GM08714 (cell line): ENCODE measurements at regions not wholly inside any gene's neighbourhood (a gene's known extent, or its start where the extent isn't known, plus 50 kb on each side); places are given as distances from the start of the nearest gene placed in this dataset.

Experiments used
- H3K4me3 ChIP-seq: fragments of 200-500 bp; sonication (Bioruptor generic); 2 replicates; pipeline ENCODE4 v1.5.1; 2014; ENCODE audit warnings: mild to moderate bottlenecking, low read length, inconsistent platforms
- ZNF274 ChIP-seq: IDR thresholded peaks from 2 replicates; pipeline ENCODE4 v1.6.1; 2012; ENCODE audit warnings: mild to moderate bottlenecking, low read depth, low read length

DNA sequence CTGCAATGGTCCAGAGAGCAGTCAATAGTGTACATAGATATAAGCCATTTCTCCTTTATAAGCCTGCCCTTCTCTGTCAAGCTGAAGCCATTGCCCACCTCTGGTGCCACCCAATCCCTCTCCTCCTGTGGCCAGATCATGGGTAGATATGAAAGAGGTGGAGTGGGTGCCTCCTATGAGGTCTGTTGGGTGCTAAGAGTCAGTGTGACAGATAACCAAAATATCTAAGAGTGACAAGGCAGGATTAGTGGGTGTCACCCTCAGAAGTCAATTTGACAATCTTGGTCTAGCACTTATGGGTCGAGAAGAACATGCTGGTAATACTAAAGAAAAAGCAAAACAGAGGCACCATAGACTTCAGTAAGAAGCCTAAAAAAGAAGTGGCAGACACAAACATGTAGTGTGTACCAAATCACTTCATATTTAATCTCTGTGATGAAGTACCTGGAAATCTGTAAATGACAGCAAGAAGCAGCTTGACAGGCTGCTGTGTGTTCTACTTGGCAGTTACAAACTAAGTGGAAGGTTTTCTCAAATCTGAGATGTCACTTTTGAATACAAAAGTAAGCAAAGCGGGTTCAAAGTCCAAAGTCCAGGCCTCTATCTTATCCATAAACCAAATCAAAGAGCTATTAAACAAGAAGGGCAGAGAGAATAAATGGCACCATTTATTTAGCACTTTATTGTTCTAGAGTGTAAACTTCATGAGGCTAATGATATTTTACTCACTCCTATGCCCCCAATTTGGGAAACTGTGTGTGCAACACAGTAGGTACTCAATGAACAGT, 118.9 kb upstream of the EOMES start:
- TF ChIP-seq ZNF274 = no peak
- no peak overlapping the region for H3K4me3 ChIP-seq

DNA sequence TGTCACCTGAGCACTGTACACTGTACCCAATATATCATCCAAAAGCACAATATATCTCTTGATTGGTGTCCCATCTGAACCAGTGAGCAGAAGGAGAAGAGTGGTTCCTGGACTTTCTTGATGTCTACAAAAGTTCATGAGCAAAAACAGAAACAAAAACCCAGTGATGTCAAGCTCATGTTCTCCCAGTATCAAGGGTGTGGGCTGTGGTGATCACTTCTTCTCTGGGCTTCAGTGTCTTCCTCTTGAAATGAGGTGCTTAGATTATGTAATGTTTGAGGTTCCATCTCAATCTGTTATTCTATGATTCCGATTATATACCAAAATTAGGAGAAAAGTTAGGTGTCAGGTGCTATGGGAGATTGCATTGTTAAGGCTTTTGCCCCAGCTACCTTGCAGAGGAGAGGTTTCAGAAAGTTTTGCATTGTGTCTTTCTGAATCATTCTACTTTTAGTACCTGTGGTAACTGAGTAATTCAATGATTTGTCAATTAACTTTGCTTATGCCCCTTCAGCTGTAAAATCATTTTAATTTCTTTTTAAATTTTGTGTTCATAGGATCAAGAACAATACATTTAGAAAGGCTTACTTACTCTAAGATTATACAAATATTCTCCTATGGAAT, 122.0 kb upstream of the EOMES start:
- no peak overlapping the region for H3K4me3 ChIP-seq
- TF ChIP-seq ZNF274 = no peak

DNA sequence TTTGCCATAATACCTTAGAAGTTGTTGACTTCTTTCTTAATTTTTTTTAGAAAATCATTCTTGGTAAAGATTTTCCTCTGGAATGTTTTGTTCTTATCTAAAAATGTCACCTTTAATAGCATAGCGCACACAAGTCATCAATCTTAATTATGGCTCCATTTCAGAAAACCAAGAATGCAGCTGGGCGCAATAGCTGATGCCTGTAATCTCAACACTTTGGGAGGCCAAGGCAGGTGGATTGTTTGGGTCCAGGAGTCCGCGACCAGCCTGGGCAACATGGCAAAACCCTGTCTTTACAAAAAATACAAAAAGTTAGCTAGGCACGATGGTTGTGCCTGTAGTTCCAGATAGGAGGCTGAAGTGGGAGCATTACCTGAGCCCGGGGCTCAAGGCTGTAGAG, 125.6 kb upstream of the EOMES start:
- TF ChIP-seq ZNF274 = no peak
- no peak overlapping the region for H3K4me3 ChIP-seq

DNA sequence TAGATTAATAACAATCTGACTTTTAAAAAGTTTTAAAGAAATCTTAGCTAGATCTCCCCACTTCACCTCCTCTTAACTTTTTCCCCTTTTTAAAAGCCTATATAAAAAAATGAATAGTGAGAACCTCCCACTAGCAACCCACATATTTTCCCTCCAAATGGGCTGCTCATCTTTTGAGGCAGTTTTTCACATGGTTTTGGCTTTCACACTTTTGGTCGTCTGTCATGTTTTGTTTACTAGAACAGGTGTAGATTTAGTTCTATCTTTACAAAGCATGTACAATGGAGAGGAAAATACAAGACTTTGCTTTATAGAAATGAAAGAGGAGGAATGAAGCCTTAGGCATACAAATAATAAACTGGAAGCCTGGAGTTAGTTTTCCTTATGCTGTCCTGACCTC, 126.7 kb upstream of the EOMES start:
- TF ChIP-seq ZNF274 = no peak
- no peak overlapping the region for H3K4me3 ChIP-seq

DNA sequence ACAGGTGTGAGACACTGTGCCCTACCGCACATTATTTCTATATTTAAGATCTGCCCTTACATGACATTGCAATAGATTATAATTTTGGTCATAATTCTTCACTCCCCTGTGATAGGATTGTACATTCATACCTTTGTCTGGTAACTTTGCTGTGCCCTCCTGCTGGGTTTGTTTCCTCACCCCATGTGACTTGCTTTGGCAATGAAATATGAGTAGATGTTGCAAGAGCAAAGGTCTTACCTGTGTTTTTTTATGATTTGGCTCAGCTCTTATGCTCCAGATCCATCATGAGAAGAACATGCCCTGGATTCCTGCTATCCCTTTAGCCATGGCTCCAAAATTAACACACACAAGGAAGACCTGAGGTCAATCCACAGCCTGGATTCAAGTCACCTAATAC, 137.7 kb upstream of the EOMES start:
- no peak for TF ChIP-seq ZNF274
- no peak overlapping the region for H3K4me3 ChIP-seq

DNA sequence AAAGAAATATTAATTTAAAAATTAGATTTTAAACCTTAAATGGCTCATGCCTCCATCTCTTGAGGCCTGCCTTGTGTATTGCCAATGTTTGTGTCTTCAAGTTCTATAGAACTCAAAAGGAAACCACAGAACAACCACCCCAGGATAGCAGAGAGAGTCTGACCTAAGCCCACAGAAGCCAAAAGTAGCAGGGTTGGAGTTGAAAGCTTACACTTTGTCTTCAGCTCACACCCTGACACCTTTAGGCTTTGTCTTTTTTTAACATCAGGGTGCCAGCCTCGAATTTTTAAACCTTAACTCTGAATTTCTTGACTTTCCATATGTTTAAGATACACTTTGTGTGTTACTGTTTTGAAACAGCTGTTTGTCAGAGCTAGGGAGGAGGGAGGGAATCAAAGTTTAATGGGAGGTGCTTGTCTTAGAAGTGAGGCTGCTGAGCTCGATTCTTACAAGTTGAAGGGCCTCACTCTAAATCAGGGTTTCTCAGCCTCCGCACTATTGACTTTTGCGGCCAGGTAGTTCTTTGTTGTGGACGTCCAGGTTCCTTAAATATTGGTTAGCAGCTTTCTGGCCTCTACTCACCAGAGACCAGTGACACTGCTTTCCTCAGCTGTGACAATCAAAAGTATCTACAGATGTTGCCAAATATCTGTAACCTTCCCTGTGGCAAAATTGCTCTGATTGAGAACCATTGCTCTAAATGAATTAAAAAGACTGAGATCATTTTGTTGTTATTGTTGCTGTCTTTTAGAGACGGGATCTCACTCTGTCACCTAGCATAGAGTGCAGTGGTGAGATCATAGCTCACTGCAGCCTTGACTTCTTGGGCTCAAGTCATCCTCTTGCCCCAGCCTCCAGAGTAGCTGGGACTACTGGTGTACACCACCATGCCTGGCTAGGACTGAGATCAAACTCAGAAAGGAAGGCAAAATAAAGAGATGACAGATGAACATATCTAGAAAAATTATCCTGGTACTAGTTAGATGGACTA, 139.2 kb upstream of the EOMES start:
- H3K4me3 ChIP-seq = no peak overlapping the region
- TF ChIP-seq ZNF274 = no peak

DNA sequence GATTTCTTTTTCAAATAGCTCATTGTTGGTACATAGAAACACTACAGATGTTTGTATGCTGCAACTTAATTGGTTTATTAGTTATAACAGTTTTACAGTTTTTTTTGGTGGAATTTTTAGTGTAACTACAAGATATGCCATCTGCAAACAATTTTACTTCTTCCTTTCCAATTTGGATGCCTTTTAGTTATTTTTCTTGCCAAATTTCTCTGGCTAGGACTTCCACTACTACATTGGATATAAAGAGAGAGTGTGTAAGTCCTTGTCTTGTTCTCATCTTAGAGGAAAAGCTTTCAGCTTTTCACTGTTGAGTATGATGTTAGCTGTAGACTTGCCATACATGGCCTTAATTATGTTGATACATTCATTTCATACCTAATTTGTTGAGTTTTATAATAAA, 143.6 kb upstream of the EOMES start:
- H3K4me3 ChIP-seq = no peak overlapping the region
- TF ChIP-seq ZNF274 = no peak

GRCh38 chr3:27869152-27869551, 147.0 kb upstream of the EOMES start:
- TF ChIP-seq ZNF274 = no peak

GRCh38 chr3:27877061-27878013, 155.2 kb upstream of the EOMES start:
- no peak for TF ChIP-seq ZNF274
- H3K4me3 ChIP-seq = no peak overlapping the region

More at GRCh38 chr3:27869152-27869551, 147.0 kb upstream of the EOMES start:
- H3K4me3 ChIP-seq = no peak overlapping the region

DNA sequence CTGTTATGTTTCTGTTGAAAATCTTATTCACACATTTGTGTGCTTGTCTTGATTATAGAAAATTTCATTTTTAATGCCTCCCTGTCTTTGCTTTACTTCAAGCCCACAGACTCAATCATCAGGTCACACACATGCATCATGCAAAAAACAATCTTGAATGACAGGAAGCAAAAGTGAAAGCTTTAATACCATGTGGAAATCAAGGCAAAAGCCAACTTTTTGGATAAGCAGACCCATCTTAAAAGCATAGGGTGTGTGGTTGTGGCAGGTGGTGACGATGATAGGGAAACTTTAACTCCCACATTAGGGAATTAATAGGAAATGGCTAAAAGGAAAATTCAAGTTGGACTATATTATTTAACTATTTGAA, 155.9 kb upstream of the EOMES start:
- no peak overlapping the region for H3K4me3 ChIP-seq
- no peak for TF ChIP-seq ZNF274

DNA sequence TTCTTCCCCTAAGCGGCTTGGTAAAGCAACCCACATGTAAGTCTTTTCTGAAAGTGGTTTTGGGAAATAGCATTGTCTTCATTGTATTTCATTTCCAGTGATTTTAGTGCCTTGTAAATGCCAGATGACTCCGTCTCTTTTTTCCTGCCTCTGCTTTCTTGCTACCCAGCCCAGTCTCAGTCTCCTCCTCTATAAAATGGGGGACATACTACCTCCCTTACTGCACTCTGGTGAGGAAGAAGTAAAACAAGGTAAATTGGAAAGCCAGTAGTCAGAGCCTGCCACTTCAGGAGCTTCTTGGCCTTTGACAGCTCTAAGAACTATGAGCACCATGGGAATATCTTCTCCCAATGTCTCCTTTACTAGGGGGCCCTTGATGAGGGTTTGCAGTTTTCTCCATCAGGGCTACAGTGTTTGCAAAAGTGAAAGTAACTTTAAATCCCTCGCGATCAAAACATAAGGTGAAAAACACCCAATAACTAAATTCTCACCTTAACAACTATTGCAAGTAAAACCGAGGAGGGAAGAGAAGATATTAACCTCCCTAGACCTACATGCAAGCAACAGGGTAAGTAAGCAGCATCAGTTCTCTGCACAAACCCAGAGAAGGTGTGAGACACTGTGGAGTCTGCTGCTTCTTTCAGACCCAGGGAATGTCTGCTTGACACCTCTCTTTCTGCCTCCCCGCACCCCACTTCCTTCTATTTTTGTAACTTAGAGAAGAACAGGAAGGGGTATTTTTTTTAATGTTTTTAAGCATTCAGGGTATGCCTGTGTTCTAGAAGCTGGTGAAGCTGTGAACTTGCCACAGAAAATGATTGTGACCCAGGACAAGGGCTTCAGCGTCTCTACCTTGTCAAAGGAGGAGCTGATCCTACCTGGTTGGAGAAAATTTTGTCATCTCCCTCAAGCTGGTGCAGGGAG, 159.1 kb upstream of the EOMES start:
- peak overlapping the region; percentile 53; the same call in 1 of the 2 replicates for H3K4me3 ChIP-seq
- no peak for TF ChIP-seq ZNF274

DNA sequence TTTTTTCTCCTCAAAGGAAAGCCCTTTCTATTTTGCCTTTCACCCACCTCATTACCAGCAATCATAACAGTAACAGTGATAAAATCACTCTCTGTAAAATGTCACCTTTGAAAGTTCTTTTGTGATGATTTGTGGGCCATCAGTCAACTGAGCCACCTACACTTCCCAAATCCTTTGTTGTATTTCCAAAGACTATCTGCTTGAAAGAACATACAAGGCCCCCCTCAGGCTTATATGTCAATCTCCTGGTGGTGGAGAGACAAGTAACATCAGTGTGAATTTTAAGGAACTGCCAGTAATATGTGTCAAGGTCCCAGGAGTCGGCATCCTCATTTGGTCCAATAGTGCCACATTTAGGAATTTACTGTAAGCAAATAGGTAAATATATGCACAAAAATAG, 161.1 kb upstream of the EOMES start:
- TF ChIP-seq ZNF274 = no peak
- H3K4me3 ChIP-seq = no peak overlapping the region
